ENCODE measurements at regions not wholly inside any gene's neighbourhood (a gene's known extent, or its start where the extent isn't known, plus 50 kb on each side); places are given as distances from the start of the nearest gene placed in this dataset.

DNA sequence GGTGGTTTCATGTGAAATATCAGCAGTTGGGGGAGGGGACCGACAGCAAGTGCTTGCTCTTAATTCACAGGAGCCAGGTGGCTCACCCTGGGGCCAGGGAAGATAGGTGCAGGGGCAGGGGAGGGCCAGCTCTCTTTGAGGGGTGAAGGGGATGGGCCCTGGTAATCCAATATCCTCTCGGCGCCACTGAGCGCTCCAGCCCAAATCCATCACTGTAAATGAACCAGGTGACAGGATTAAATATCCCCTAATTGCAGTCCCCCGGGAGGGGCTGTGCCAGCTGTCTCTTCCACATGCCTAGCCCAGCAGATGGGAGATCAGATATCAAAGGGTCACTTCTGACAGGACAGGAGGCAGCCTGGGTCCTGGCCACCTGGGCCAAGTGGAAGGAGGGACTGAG, 531.8 kb upstream of the CADM1 start:
- TF ChIP-seq, protein P1, sequence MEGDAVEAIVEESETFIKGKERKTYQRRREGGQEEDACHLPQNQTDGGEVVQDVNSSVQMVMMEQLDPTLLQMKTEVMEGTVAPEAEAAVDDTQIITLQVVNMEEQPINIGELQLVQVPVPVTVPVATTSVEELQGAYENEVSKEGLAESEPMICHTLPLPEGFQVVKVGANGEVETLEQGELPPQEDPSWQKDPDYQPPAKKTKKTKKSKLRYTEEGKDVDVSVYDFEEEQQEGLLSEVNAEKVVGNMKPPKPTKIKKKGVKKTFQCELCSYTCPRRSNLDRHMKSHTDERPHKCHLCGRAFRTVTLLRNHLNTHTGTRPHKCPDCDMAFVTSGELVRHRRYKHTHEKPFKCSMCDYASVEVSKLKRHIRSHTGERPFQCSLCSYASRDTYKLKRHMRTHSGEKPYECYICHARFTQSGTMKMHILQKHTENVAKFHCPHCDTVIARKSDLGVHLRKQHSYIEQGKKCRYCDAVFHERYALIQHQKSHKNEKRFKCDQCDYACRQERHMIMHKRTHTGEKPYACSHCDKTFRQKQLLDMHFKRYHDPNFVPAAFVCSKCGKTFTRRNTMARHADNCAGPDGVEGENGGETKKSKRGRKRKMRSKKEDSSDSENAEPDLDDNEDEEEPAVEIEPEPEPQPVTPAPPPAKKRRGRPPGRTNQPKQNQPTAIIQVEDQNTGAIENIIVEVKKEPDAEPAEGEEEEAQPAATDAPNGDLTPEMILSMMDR (IDR thresholded peaks at IDR 0.05): no peak
- TF ChIP-seq POLR2A (IDR thresholded peaks at IDR 0.05): no peak
